HG03135 (cell line): ENCODE measurements at regions not wholly inside any gene's neighbourhood (a gene's known extent, or its start where the extent isn't known, plus 50 kb on each side); places are given as distances from the start of the nearest gene placed in this dataset.

Experiments used
- ATAC-seq: cut with Tn5 transposase; IDR thresholded peaks from one replicate; pipeline ENCODE4 v1.9.1; 2021; ENCODE audit warnings: mild to moderate bottlenecking, moderate library complexity; ENCODE audit not compliant: unreplicated experiment

DNA sequence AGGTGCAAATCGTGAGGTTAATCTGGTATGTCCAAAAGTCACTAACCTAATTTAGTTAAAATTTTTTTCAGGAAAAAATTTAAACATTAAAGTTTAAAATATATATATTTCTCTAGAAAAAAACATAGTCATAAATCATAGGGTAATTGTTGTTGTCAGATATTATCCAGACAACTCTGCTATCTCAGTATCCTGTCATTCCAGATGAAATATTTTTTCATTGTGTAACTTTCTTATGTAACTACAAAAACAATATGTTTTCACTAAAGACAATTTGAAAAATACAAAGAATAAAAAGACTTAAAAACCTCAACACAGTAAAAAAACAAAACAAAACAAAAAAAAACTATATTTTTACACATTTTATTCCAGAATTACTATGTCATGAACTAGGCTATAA is 57.6 kb downstream of the TENT5A start:
- ATAC-seq: no peak

DNA sequence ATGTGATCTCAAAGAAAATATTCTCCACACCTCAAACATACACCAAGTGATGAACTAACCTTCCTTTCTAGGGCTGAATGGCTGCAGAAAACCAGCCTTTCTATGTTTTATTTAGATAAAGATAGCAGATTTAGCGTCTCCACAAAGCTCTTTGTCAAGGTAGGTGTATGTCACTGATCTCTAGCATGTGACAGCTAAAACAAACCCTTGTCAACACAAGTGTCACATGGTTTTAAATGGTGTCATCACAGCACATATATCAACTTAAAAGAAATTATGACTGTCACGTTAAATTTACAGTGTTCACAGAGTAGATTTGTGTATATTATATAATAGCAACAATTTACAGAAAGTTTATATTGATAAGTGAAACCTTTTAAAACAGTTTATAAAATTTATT is 58.3 kb downstream of the TENT5A start:
- ATAC-seq: no peak

DNA sequence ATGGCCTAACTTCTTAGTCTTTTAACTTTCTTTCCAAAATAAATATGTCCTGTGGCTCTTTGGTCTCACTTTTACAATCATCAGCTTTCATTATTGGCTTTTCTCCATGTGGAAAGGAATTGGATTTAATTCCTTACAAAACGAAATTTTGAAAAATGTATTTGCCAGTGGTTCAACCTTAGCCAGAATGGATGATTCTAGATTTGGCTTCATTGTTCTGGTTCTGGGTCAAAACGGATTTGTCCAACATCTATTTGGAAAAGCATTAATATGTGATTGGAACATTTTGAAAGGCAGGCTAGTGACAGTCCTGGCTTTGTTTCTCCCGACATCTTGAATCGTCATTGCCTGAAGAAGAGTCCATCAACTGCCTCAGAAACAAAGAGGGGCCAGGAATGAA is 59.2 kb downstream of the TENT5A start:
- ATAC-seq: no peak

DNA sequence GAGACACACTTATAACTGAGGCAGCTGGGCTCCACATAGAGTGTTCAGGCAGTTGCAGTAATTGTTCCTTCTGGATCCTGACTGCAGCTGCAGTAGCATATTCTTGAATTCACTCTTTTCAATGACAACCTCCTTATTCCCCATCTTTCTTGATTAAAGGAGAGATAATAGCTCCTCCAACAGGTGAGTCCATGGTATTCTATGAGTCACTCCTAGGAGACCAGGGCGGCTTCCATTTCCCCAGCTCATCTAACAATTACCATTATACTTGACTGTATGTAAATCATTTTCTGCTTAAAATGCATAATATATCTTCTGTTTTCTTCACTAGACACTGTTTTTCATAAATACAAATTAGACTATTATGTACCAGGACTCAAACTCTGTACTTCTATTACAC is 62.4 kb downstream of the TENT5A start:
- ATAC-seq: no peak

DNA sequence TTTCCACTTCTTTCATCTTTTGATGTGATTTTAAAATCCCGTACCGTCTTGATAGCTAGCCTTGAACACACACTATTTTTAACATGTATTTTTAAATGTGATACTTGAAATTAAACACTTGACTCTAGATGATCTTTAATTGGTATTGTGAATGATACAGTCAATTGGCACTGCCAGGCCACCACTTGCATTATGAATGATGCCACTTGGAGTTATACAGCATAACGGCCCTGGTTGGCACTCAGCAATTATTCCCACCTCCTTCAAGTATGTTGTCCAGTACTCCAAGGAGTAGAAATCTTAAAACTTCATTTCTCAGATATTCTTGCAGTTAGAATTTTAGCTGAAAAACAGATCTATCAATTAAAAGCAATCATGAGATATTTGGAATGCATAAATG is 62.9 kb downstream of the TENT5A start:
- no peak for ATAC-seq

DNA sequence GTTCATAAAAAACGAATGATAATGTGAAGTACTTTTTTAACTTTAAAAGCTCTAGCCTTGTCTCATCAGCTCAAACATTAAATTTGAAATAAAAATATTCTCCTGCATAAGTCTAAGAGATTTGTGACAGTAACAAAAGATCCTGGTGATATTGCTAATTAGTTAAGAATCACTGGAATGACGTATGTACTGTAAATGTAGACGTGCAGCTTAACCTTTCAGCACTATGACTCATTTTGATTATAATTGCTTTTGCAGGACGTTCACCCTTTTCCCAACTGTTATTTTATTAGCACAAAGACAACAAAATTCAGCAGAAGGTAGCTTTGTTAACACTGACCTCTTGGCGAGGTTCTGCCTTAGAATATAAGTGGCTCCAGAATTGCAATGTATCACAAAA is 68.6 kb downstream of the TENT5A start:
- no peak for ATAC-seq

DNA sequence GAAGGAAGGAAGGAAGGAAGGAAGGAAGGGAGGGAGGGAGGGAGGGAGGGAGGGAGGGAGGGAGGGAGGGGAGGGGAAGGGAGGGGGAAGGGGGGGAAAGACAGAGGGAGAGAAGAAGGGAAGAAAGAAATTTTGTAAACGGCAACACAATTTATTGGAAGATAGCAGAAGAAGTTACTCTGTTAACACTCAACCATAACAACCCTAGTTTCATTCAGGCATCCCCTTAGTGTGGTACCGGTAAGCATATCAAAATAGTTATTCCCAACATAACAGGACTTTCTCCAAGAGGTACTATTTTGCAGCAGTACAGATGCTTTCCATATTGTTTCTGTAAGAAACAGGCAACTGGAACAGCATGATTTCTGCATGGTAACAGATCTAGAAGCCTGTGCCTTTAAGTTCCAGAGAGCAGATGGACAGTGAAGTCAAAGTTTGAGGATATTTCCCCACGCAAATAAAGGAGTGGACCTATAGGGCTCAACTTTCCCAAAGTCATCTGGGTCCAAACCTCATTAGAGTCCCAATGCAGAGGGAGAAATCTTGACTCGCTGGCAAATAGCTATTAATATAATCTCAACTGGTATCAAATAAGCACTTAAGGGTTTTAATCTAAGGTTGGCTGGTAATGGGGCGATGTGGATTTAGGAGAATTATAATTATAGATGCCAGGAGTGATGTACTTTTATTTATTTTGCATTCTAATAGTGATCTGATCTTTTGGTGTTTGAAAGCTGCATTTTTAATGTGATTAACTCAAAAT is 69.4 kb downstream of the TENT5A start:
- no peak for ATAC-seq

DNA sequence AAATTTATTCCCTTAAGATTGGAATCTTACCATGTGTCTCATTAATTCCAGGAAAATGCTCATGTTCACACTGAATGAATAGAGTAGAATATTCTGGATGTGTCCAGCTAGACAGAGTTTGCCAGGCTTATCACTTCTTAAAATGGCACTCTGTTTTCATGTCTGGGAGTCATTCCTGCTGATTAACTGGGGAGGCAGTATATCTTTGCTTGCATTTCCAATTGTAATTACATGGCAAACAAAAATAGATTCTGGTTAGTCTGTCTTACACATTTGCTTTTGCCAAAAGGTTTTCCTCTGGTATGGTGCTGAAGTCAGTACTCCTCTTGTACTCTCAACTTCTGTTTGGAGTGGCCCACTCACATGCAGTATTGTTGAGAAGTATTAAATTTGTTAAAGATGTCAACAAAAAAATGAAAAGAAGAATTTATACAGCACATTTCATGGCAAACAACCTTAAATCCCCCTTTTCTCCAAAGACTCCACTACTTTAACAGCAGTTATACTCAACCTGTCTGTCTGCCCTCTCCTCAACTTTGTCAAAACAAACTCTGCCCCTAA is 70.2 kb downstream of the TENT5A start:
- ATAC-seq: no peak

DNA sequence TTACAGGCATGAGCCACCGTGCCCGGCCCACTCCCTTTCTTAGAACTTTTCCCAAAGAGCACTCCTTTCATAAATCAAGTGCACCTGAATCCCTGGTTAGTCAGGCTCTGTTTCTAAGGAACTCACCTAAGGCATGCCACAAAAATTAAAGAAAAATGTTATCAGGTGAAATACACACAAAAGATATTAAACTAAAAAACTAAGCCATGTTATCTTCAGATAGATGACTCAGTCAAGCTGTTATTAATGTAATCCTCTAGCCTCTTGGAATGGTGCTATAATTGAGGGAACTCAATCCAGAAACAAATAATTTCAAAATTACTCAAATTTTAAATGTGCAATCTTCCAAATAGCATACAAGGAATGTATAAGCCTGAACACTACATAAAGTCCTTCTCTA is 83.0 kb downstream of the TENT5A start:
- ATAC-seq: no peak

DNA sequence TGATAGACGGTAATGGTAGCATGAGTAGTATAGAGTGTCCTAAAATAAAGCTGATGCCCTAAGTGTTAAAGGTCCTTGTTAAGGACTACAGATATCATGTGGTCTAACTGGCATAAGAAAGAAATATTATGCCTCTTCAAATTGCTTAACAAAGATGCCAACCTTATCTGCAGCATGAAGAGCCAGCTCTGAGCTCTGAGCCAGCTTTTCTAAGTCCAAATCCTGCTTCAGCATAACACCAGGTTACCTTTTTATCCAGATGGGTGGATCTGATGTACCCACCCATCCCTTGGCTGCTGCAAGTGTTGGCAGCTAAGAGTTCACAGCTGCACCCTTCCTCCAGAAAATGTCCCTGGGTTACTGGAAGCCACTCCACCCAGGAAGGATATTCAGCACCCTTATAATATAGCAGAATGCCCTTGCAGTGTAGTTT is 83.8 kb downstream of the TENT5A start:
- ATAC-seq: no peak

DNA sequence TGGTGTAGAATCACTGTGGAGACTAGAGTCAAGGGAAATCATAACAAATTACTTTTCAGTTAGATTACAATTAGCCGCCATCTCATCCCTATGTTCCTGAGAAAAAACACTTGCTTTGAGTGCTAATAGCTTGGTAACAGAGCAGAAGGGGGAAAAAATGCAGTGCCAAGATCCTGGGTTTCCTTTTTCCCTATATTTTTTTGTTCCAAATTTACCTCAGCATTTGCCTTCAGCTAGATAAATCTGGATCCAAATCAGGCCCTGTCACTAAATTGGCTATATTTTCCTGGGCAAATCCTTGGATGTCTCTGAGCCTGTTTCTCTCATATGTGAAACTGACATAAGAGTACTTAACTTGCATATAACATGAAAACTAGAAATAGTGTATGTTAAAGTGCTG is 86.0 kb downstream of the TENT5A start:
- no peak for ATAC-seq

DNA sequence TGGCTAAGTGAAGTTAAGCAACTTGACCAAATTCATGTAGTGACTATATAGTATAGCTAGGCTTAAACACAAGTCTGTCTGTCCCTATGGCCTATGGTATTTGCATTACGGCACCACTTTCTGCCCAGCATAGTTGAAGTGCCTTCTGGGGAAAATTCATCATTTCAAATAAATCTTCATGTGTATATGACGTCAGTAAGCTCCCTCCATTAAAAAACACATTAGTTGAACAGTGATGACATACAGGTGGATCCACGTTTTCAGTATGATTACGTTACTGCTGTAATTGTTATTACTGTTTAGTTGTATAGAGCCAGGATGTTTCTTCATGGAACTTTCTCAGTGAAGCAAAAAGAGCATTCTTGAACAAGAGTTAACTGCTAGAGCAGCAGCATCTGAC is 96.2 kb downstream of the TENT5A start:
- ATAC-seq: no peak

DNA sequence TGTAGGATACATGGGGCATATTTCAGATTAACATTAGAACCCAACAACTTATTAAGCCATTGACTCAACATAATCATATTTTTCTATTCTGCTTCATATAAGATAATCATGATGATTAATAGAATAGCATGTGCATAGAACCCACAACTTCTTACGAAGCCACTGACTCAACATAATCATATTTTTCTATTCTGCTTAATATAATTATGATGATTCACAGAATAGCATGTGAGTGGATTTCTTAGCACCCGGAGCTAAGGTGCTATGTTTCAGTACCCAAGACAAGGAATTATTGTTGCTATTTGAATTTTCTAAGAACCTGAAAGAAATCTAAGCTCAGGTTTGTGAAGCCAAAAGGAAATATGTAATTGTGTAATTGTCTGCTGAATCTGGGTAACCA is 96.8 kb downstream of the TENT5A start:
- ATAC-seq: no peak

DNA sequence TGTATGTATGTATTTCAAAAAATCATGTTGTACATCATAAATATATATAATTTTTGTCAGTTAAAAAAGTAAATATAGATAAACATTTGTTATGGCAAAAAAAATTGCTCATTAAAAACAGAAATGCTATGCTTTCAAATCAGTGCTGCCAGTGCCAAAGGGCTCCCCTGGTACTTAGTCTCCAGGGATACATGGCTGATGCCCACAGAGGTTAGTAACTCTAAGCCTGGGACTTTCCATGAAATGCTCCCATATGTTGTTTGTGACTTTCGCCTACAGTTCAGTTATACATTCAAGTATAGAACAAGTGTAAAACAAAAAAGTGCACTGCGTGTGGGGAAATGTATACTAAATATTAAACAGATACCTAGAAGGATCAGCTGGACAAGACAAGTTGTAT is 104.0 kb downstream of the TENT5A start:
- ATAC-seq: no peak

DNA sequence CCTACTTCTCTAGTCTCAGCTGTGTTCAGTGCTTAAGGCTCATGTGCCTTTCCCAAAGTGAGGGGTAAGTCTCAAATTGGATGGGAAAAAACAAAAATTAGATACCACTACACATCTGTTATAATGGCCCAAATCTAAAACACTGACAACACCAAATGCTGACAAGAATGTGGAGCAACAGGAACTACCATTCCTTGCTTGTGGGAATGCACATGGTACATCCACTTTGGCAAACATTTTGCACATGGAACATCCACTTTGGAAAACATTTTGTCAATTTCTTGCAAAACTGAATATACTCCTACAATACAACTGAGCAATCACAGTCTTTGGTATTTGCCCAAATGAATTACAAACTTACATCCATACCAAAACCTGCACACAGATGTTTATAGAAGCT is 109.3 kb downstream of the TENT5A start:
- no peak for ATAC-seq

DNA sequence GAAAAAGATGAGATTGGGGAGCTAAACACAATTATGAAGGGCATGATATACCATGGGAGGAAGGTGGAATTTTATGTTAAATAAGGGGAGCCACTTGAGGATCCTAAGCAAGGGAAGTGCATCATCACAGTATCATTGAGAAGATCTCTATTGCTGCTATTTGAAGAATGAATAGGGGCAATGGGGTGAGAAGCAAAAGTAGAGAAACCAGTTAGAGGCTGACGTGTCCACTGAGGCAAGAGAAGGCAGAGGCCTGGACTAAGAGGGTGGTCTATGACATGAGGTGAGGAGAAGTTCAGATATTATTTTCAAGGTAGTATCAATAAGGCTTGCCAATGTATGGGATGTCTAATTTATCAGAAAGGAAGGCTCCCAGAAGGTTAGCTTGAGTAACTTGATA is 111.6 kb downstream of the TENT5A start:
- no peak for ATAC-seq

DNA sequence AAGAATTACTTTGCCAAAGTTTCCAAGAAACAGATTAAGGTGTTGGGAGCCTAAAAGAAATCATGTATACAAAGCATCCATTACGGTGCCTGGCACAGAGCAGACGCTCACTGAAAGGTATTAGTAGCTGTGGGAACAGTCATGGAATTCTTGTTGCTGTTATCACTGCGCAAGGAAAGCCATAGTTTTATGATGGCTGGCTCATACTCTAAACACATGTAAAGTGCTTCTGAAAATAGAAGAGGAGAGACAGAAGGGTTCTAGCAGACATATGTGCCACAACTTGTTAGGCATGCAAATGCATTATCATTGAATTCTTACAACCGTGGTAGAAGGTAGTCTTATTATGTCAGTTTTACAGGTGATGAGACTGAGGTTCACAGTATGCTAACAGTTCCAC is 112.4 kb downstream of the TENT5A start:
- ATAC-seq: no peak

DNA sequence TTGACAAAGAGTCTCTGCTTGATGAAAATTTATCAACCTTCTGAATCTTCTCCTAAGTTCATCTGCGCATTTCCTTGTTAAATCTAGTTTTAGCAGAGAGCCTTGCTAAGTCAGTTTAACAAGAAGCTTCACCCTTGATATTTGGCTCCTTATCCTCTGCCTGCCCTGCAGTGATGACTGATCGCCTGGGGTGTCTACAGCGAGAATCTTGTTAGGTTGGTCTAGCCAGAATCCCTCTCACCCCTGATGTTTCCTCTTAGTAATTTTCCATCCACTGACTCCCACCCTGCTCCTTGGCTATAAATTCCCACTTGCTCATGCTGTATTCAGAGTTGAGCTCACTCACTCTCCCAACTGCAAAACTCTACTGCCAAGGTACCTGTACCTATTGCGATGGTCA is 114.1 kb downstream of the TENT5A start:
- ATAC-seq: no peak

DNA sequence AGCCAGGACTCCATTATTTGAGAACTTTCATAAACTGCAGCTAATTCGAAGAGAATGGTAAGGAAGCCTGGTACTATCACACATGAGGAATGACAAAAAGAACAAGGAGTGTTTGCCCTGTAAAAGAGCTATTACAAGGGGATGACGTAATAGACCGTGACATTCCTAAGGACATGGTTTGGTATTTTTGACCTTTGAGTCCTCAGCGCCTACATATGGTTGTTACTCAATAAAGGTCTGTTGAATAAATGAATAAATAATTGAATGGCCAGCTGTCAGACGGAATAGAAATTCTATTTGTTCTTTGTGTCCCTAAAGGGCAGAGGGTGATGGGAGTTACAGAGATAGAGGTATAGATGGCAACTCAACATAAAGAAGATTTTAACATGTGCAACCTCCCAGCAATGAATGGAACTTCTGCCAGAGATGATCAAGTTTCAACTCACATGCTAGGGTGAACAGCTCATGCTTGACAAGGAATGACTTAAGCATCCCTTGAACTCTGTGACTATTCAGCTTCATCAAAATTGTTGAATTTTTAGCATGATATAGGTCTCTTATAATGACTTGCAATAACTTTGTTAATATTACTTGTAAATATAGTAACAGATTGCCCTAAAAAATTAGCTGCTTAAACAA is 115.4 kb downstream of the TENT5A start:
- no peak for ATAC-seq

DNA sequence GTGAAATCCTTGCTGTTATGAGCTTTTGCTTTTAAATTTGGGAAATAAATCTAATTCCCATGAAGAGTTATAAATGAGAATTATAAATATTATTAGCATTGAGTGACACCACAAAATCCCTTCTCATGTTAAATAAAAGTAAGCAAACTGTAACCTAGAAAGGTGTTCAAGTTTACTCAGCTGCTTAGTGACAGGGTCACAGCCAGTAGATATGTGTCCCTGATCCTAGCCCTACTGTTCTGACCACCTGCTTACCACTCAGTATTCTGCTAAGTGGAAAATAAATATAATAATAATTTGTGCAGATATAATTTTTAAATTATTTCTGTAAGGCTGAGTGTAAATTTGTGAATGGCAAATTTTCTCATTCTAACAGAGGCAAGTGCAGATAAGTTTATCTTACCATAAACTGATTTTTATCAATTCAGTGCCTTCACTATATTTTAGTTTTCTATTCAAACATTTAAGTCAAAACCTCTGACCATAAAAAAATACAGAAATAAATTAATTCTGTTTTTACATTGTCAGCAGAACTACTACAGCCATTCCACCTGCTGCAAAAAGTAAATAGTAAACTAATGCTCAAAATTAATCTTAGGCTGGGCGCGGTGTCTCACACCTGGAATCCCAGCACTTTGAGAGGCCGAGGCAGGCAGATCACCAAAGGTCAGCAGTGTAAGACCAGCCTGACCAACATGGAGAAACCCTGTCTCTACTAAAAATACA is 118.2 kb downstream of the TENT5A start:
- no peak for ATAC-seq

DNA sequence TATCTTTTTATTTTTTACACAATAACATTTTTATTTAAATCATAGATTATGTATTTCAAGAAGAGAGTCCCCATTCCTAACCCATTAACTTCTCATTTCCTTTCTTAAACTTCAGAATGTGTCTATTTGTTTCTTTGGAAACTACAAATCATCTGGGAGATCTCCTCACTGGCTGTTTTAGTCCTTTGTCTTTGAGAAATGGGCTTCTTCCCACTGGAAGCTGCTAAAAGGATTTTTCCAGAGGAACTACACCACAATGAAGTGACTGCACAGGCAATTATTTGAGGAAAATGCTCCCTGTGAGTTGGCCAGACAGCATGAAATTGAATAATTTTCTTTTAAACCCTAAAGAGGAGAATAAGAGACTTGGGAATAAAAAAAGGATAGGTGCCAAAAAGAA is 119.1 kb downstream of the TENT5A start:
- ATAC-seq: no peak

DNA sequence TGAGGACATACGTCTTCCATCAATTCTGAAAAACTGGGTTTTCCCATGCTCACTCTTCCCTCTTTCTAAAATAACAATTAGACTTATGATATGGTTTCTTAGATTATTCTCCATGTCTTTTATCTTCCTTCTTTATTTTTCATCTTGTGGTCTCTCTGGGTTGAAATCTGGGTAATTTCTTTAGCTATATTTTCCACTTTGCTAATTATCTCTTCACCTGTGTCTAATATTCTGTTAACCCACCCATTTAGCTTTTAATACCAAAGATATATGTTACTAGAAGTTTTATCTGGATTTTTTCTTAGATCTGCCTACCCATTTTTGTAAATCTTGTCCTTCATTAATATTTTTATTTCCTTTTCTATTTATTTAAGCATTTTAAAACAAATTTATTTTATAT is 121.8 kb downstream of the TENT5A start:
- ATAC-seq: no peak
